HG03432 (cell line): ENCODE measurements at regions not wholly inside any gene's neighbourhood (a gene's known extent, or its start where the extent isn't known, plus 50 kb on each side); places are given as distances from the start of the nearest gene placed in this dataset.

ENCODE experiments used
- ATAC-seq: cut with Tn5 transposase; IDR thresholded peaks from one replicate; pipeline ENCODE4 v1.9.1; 2021; ENCODE audit warnings: mild to moderate bottlenecking, moderate library complexity; ENCODE audit not compliant: unreplicated experiment

DNA sequence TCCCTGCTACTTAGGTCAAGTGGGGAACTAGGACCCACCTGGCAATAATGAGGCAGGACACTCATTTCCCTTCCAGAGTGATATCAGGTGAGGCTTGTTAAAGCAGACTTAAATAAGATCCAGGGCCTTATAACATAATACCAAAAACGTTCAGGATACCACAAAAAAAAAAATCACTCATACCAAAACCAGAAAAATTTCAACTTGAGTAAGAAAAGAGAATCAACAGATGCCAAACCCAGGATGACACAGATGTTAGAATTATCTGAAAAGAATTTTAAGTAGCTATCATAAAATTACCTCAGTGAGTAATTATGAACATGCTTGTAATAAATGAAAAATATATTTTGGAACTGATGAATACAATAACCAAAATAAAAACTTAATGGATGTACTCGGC lies 255.6 kb upstream of the OSR1 start:
- no peak for ATAC-seq

DNA sequence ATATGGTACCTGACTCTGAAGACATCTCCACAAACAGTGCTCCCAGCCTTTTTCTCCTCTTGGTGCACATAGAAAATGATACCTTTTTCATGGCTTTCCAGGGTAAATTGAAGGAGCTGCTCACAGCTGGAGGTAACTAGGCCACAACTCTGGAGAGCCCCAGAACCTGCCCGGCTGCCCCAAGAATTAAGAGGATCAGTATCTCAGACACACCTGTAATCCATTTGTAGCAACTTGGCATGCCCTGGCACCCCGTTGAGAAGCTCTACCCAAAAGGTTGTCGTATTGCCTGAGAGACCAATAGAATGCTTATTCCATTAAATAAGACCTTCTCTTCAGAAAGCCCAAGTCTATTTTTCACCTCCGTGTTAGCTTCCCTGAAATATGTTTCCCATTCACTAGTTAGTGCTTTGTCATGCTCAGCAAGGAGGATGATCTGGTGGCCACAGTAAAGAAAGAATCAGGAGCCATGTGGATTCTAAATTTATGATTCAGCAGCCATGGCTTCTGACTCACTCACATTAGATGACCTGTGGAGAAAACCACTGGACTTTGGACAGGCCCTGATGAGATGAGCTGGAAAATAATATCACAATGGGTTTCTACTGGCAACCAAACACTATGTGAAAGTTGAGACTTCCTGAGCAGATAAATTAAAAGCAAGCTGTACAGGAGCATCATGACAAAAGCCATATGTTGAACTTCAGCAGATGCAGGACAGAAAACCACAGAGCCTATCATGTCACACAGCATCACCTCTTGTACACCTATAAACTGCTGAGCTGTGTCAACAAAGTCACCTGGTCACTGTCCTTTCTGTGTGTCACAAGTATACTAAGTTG lies 253.3 kb upstream of the OSR1 start:
- no peak for ATAC-seq

DNA sequence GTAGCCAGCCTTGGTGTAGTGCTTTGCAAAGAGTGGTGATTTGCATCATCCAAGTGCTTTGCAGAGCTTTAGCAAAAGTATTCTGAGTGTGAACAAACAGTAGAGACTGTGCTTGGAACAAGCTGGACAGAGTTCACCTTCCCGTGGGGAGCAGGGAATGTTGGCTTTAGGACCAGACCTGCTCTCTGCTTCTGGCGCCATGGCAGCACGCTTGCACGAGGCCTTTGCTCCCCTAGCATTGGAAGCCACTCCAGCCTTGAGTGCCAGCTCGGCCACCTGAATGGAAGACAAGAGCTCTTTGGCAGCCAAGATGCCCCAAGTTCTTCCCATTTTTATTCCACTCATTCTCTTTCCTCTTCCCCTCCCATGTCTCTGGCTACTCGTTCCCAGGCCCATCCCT lies 250.8 kb upstream of the OSR1 start:
- no peak for ATAC-seq

DNA sequence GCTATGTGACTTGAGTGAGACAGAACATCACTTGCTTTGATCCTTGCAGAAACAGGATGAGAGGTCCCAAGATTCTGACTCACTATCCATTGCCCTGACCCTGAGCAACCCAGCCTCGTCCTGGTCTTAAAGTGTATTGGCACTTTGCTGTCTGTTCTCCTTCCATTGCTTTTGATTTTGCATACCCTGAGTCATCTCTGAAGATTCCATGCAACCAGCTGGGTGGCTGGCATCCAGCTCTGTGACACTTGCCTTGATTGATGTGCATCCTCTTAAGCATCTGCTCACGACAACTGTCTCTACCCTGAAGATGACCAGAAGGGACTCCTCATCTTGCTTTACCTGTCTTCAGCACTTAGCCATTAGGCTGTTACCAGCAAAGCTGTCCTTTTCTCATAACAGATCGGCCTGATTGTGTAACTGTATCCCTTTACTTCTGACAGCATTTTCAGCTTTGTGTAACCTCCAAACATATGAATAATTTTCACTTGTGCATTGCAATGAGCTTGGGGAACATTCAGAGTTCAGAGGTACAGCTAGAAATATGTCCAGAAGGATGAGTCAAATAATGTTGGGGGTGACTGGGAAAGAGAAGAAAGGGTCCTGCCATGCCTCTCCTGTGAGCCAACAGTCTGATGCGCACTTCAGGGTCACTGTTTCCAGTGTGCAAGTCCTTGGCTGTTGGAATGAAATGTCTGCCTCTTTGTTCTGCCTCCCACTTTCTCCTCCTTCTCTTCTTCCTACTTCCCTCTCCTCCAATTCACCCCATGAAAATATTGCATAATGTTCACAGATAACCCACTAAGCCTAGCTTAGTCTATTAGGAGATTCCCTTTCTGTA lies 249.7 kb upstream of the OSR1 start:
- no peak for ATAC-seq

DNA sequence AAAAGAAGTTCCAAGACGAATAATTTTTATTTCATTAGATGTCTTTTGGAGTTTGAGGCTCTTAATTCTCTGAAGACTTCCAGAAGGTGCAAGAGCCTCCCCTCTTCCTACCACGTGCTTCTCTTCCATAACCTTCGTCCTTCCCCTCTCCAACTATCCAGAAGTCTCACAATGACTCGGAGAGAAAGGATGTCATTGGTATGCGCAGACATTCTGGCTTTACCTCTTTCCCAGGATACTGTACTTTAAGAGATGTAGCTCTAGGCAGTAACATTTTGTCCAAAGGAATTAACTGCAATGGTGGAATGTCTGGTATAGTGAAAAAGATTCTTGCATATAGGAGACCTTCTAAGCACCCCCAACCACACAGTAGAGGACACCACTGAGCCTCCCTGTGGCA lies 249.0 kb upstream of the OSR1 start:
- ATAC-seq: no peak

DNA sequence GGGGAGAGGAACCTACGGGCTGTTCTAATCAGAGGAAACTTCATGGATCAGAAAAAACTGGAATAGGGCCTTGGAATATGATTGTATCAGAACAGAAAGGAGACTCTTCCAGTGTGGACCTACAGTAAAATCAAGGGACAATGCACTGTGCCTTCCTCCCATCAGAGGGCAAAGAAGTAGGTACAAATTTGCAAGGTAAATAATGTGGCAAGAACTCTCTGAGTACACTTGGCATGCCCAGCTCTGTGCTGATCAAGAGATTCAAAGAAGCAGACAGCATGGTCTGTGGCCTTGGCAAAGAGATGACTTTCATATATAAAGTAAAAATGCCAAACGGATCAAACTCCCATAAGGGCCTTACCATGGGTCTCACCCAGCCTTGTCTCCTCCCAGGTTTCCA lies 242.6 kb upstream of the OSR1 start:
- ATAC-seq: no peak

DNA sequence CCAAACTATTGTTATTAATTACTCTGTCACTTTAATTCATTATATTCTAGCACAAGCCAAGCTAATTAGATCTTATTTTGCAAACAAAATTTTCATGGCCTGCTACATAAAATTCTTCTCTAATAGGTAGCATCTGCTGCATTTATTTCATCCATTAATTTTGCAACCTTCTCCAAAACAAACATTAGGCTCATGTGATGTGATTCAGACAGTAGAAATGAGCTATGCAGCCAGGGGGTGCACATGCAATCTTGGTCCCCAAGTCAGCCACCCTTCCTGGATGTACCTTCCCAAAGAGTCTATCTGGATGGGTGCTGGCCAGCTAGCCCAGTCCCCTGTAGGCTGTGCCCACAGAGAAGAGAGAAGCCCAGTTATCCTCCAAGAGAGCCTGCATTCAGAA lies 242.1 kb upstream of the OSR1 start:
- no peak for ATAC-seq

DNA sequence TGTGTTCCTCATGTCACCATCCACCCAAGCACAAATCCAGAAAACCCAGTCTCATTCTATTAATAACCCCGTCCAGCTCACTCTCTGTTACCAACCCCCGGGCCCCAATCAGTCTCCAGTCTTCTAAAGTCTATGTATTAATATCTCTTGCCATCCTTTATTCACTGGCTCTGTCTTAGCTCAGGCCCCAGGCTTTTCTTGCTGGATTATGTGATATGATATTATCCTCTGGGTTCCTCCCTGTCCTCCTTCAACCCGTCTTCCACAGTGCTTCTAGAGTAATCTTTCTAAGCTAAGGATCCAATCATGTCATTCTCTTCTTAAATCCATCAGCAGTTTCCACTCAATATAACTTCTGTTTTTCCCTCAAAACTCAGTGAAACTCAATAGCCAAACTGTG lies 240.5 kb upstream of the OSR1 start:
- ATAC-seq: no peak

DNA sequence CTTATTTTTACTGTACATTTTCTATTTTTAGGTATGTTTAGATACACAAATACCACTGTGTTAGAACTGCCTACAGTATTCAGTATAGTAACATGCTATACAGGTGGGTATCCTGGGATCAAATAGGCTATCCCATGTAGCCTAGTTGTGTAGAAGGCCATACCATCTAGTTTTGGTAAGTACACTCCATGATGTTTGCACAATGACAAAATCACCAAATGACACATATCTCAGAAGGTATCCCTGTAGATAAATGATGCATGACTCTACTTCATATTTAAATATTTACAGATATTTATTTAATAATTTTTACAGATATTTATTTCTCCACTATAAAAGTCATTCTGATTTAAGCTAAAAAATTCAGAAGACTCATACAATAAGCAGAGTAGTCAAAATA lies 233.8 kb upstream of the OSR1 start:
- no peak for ATAC-seq

DNA sequence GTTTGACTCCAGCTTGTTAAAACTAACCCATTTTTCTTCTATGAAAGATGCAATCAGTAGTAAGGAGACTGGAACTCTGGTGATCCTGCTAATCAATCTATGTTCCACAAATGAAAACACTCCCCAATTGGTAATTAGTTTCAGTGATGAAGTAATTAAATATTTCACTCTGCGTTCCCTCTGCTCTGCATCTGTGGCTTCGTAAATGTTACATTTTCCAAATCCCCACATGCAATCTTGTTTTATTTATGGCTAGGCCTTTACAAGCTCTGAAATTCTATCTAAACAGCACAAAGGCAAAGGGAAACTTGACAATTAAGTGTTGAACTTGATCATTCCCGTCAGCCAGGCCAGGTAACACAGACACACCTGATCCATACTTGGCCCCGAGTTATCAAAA lies 231.4 kb upstream of the OSR1 start:
- ATAC-seq: no peak

DNA sequence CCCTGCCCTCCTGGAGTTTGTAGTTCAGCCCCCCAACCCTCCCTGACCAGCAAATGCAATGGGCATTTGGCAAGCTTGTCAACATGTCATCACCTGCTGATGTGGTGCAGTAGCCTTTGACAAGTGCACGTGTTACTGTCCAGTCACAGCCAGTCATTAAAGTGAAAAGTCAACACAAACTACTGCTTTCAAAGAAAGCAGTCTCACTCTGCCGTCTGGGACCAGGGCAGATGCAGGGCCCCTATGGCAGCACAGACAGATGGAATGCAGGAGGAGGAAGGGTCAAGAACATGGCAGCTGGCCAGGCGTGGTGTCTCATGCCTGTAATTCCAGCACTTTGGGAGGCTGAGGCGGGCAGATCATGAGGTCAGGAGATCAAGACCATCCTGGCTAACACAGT lies 222.4 kb upstream of the OSR1 start:
- ATAC-seq: no peak

DNA sequence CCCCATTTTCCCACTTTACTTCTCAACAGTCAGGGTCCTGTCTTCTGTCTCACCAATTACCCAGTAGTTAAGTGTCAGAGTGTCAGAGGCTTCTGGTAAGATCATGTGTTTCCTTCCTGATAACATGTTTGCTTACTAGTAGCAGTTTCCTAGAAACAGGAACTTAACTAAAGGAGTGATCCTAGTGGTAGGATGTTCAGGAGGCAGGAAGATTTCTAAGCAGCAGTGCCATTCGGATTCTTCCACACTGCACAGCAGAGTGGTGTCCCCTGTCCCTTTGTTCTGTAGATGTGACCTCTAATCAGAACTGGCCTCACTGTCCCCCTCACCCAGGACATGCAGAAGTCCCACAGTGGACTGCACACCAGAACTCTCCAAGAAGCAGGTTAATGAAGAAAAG lies 221.8 kb upstream of the OSR1 start:
- no peak for ATAC-seq

DNA sequence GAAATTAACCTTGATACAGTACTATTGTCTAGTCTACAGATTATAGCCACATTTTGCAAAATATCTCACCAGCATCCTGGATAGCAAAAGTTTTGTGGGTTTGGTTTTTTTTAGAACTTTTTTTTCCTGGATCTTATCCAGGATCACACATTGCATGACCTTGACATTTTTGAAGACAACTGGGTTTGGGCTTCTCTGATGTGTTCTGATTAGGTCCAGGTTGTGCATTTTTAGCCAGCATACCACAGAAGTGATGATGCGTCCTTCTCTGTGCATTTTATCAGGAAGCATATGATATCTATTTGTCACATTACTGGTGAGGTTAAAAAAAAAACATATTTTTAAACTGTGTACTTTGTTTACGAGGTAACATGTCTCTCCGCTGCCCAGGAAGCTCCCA lies 221.0 kb upstream of the OSR1 start:
- no peak for ATAC-seq

DNA sequence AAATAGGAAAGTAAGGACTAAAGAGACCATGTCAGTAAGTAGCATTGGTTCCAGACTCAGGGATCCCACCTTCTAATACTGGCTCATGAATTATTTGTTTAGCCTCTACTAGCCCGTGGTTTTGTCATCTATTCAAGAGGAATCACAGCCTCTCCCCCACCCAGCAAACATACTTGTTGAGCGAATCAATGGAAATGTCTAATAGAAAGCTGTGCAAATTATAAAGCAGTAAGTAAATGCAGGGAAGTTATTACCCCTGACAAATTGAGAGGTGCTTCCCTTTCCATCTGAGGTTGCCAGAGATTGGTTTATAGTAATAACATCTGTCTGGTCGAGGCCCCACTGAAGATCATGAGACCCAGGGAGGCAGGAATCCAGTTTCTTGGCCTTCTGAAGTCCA lies 219.3 kb upstream of the OSR1 start:
- no peak for ATAC-seq

DNA sequence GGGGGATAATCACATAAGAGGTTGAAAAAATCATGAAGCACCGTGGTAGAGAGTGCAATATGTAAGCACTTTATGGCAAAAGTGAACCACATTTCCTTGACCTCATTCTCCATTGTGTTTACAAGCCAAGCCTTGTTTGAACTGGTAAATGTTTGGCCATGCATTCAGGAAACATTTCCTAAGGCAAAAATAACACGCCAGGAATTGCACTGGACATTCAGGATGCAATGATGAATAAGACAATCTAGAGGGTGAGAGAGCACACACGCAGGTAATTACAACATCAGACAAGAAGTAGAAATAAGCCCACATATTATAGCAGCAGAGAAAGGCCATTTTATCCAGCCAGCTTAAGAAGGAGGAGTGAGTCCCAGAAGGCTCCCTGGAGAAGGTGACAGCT lies 218.0 kb upstream of the OSR1 start:
- ATAC-seq: no peak

DNA sequence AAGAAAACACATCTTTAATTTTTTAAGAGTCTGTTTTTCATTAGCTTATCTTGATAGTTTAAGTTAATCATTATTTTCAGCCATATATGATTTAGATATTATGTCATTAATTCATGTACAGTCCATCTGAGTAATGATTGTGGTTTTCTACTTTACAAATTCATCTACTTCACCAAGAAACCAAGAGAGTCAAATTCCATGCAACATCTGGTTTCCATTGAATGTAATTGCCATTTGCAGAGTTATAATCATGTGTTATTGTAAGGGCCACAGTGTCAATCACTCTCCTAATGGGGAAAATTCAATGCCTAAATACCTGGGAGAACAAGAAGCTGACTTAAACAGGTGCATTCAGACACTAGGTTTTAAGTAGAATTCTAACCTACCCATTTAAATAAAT lies 217.2 kb upstream of the OSR1 start:
- ATAC-seq: no peak

DNA sequence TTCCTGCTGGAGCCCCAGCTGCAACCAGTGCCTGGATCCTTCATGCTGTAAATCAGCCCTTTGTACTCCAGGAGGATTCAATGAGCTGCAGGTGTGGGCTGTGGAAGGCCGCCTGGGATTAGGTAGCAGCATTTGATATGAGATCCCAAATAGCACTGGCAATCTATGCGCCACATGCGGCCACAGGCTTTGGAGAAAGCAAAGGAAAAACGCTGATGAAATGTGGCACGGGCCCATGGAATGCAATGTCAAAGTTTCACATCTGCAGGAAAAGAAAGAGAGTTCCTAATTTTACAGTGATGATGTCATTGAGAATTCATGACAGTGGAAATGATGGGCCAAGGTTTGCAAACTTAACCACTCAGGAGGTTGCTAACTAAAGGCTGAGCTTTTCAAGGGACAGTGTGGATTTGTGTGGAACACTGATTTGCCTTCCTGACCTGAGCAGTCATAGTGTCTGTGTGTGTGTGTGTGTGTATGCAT lies 216.4 kb upstream of the OSR1 start:
- no peak for ATAC-seq

DNA sequence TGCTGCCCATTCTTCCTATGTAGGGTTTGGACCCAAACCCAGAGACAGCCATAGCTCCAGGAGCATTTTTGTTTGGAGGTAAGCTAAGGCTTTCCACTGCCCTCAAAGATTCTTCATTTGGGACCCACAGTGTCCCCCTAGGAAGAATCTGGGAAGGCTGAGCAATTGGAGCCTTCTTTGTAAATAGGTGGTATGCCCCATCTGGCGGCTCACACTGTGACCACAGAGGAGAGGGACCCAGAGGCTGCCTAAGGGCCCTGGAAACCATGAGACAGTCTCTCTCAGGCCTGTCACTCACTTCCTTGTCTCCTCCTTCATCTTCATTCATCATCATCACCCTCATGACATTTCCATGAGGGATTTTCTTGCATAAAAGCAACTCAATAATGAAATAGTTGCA lies 215.4 kb upstream of the OSR1 start:
- ATAC-seq: no peak

DNA sequence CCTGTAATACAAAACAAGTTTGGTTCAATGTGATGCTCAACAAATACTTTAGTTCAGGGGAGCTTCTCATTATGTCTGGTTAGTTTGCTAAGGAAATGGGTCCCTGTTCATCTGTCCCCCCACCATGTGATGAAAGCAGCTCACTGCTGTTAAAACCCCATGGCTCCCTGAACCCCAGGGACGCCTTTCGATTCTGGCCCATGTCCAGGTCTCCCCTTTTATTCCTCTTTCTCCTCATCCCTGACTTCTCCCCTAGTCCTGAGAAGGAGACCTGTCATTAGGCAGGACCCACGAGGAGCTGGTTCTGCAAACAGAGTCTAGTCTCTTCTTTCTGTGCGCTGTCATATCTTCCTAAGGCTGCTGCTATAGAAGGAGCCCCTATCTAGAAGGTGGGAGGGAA lies 213.3 kb upstream of the OSR1 start:
- no peak for ATAC-seq

DNA sequence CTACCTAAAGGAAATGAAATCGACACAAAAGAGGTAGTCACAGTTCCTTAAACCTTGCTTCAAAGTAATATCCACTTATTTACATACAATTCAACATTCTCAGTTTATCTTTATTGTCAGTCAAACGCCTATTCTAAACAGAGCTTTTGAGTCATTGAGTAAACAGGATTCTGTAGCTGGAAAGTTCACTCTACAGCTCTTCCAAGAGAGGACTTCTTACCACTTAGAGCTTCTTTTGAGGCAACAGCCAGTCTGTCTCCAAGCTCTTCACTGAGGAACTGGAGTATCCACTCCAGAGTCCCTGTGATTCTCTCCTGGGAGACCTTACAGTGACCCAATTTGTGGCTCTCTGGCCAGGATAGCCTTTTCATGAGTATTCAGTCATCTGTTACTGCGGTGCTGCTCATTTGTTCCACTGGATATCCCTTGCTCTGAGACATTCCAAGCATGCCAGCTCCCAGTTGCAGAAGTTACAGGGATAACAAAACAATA lies 210.9 kb upstream of the OSR1 start:
- no peak for ATAC-seq

DNA sequence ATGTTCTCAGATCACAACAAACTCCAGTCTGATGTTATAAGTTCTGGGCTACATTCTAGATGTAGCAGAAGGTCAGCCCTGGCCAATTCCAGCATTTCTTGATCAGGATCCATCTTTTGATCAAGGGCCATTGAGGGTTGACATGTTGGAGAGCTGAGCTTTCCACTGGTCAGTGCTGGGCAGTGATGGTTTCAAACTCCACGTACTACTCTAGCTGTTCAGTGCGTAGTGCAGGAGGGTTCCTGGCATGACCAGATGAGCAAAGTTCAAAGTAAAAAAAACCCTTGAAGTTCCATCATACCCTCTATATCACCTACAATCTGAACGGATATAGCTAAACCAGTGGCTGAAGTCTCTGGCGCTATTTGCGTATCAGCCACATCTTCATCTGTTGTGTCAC lies 210.4 kb upstream of the OSR1 start:
- no peak for ATAC-seq

DNA sequence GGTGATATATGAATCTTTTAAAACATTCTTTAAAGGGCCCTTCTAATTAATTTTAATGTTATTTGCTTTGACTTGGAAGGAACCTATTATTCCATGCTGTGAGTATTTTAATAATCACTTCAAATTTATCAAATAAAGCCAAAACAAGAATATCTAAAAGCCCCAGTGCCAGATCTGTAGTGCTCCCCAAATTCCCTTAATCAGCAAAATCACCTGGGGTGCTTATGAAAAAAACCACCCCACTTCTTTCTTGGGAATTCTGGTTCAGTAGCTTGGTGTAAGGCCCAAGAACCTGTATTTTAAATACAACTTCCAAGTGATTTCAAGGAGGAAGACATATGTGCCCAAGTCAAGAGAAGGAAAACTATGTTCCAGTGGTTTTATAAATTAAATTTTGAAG lies 202.4 kb upstream of the OSR1 start:
- no peak for ATAC-seq
